Nephron progenitor cell (in vitro differentiated cells): ENCODE measurements at regions not wholly inside any gene's neighbourhood (a gene's known extent, or its start where the extent isn't known, plus 50 kb on each side); places are given as distances from the start of the nearest gene placed in this dataset.
"Not testable (repeated sequence)": the region's sequence is repeated elsewhere in the genome, so short reads cannot be mapped to it uniquely, and the experiment has no call there.

Source experiments
- DNase-seq: peaks from one replicate; pipeline ENCODE4 v3.0.0; 2021
- H3K27ac Mint-ChIP-seq: 2 replicates; pipeline ENCODE4 v1.8.0; 2021; ENCODE audit warnings: mild to moderate bottlenecking, moderate library complexity, mixed read lengths
- H3K27me3 Mint-ChIP-seq: 2 replicates; pipeline ENCODE4 v1.8.0; 2021; ENCODE audit warnings: mild to moderate bottlenecking, low read depth, mixed read lengths; ENCODE audit not compliant: poor library complexity
- H3K36me3 Mint-ChIP-seq: 2 replicates; pipeline ENCODE4 v1.8.0; 2021; ENCODE audit warnings: low read depth, mixed read lengths
- H3K4me1 Mint-ChIP-seq: 2 replicates; pipeline ENCODE4 v1.8.0; 2021; ENCODE audit warnings: mixed read lengths
- H3K4me3 Mint-ChIP-seq: 2 replicates; pipeline ENCODE4 v1.8.0; 2021; ENCODE audit warnings: mild to moderate bottlenecking, moderate library complexity, mixed read lengths
- H3K9me3 Mint-ChIP-seq: 2 replicates; pipeline ENCODE4 v1.8.0; 2021; ENCODE audit warnings: mild to moderate bottlenecking, moderate library complexity, mixed read lengths
- CTCF ChIP-seq: fragments of 200-600 bp; sonication (generic); IDR thresholded peaks from 2 replicates; pipeline ENCODE4 v1.5.0; 2021; ENCODE audit warnings: antibody characterized with exemption

- peak; percentile 35 for DNase-seq
- H3K4me3 Mint-ChIP-seq = no peak overlapping the region
- no peaks in the 10 kb centered on the region for H3K9me3 Mint-ChIP-seq
- H3K27me3 Mint-ChIP-seq = peaks cover 3% of the 10 kb centered on the region
- H3K36me3 Mint-ChIP-seq = no peaks in the 10 kb centered on the region
- no peak overlapping the region for H3K27ac Mint-ChIP-seq
- no peak for TF ChIP-seq CTCF
- peaks cover 70% of the 10 kb centered on the region for H3K4me1 Mint-ChIP-seq
Observed at GRCh38 chr2:104938231-104938941, 84.5 kb downstream of the POU3F3 start.

GRCh38 chr2:104939570-104940217, 85.8 kb downstream of the POU3F3 start:
- TF ChIP-seq CTCF = no peak
- H3K27me3 Mint-ChIP-seq = no peaks in the 10 kb centered on the region
- no peak for DNase-seq
- H3K4me1 Mint-ChIP-seq = peaks cover 71% of the 10 kb centered on the region
- no peak overlapping the region for H3K4me3 Mint-ChIP-seq
- H3K9me3 Mint-ChIP-seq = no peaks in the 10 kb centered on the region
- H3K27ac Mint-ChIP-seq = no peak overlapping the region
- H3K36me3 Mint-ChIP-seq = no peaks in the 10 kb centered on the region

GRCh38 chr2:104944495-104944894, 90.6 kb downstream of the POU3F3 start:
- Mint-ChIP-seq H3K9me3 (no peaks in the 10 kb centered on the region), H3K36me3 (no peaks in the 10 kb centered on the region), H3K27ac (no peak overlapping the region), H3K27me3 (no peaks in the 10 kb centered on the region), H3K4me1 (peaks cover 72% of the 10 kb centered on the region), H3K4me3 (no peak overlapping the region)
- peak; percentile 39 for DNase-seq
- peak; percentile 72 for TF ChIP-seq CTCF

- Mint-ChIP-seq H3K4me1 (peaks cover 71% of the 10 kb centered on the region), H3K27me3 (peaks cover 2% of the 10 kb centered on the region), H3K9me3 (no peaks in the 10 kb centered on the region), H3K27ac (no peak overlapping the region), H3K4me3 (no peak overlapping the region), H3K36me3 (no peaks in the 10 kb centered on the region)
- no peak for TF ChIP-seq CTCF
- no peak for DNase-seq
Observed at GRCh38 chr2:104945121-104945520, 91.2 kb downstream of the POU3F3 start.

- no peak for DNase-seq
- H3K4me3 Mint-ChIP-seq = no peak overlapping the region
- no peaks in the 10 kb centered on the region for H3K36me3 Mint-ChIP-seq
- H3K27ac Mint-ChIP-seq = no peak overlapping the region
- no peak for TF ChIP-seq CTCF
- peaks cover 2% of the 10 kb centered on the region for H3K27me3 Mint-ChIP-seq
- H3K9me3 Mint-ChIP-seq = no peaks in the 10 kb centered on the region
- peaks cover 70% of the 10 kb centered on the region for H3K4me1 Mint-ChIP-seq
Observed at GRCh38 chr2:104945866-104946265, 92.0 kb downstream of the POU3F3 start.

- H3K4me3 Mint-ChIP-seq, DNase-seq, H3K9me3 Mint-ChIP-seq, H3K27me3 Mint-ChIP-seq, H3K36me3 Mint-ChIP-seq: not testable (repeated sequence)
- Mint-ChIP-seq H3K4me1 (peaks cover 70% of the 10 kb centered on the region), H3K27ac (peak overlapping the region; percentile 86)
Observed at GRCh38 chr2:104947456-104947855, 90.4 kb upstream of the MRPS9 start.
